Brain microvascular endothelial cell (primary cell): ENCODE measurements at regions not wholly inside any gene's neighbourhood (a gene's known extent, or its start where the extent isn't known, plus 50 kb on each side); places are given as distances from the start of the nearest gene placed in this dataset.
A peak's percentile ranks its signal among the peaks of the same experiment; 100 is the strongest.
"Not testable (repeated sequence)": the region's sequence is repeated elsewhere in the genome, so short reads cannot be mapped to it uniquely, and the experiment has no call there.

Source experiments
- DNase-seq: peaks from one replicate; pipeline ENCODE4 v3.0.0-alpha.2; 2020
- H3K27ac ChIP-seq: fragments of 250-450 bp; sonication (Bioruptor Pico); 2 replicates; pipeline ENCODE4 v1.5.1; 2020; ENCODE audit warnings: mild to moderate bottlenecking, moderate library complexity
- H3K27me3 ChIP-seq: fragments of 250-450 bp; sonication (Bioruptor Pico); replicated peaks from 2 replicates; pipeline ENCODE4 v1.5.1; 2020; ENCODE audit warnings: mild to moderate bottlenecking
- H3K36me3 ChIP-seq: fragments of 250-450 bp; sonication (Bioruptor Pico); replicated peaks from 2 replicates; pipeline ENCODE4 v1.5.1; 2020; ENCODE audit warnings: mild to moderate bottlenecking
- H3K4me3 ChIP-seq: 2 replicates; pipeline ENCODE4 v1.5.1; 2011; ENCODE audit warnings: low read depth, mild to moderate bottlenecking, control low read depth, low read length, moderate library complexity
- CTCF ChIP-seq: IDR thresholded peaks from 2 replicates; pipeline ENCODE4 v1.5.1; 2011; ENCODE audit warnings: low read depth, mild to moderate bottlenecking, moderate library complexity, low read length, control low read depth, inconsistent platforms; ENCODE audit errors: missing control alignments
- in situ Hi-C: cut with HindIII; loops from 2 replicates; pipeline ENCODE4 v1.10.0; 2017; ENCODE audit warnings: low sequenced_read_pairs, low pct_ligation_motif_present

GRCh38 chr7:79652619-79653018, 199.2 kb upstream of the MAGI2 start:
- DNase-seq: peak; percentile 11
- in situ Hi-C loops: no loop called here
- Histone ChIP-seq H3K36me3 (no peaks in the 10 kb centered on the region), H3K27ac (peak overlapping the region; percentile 38), H3K4me3 (no peak overlapping the region), H3K27me3 (no peaks in the 10 kb centered on the region)
- TF ChIP-seq CTCF: no peak

- Histone ChIP-seq H3K36me3 (no peaks in the 10 kb centered on the region), H3K27me3 (no peaks in the 10 kb centered on the region), H3K27ac (no peak overlapping the region), H3K4me3 (no peak overlapping the region)
- no peak for DNase-seq
- no peak for TF ChIP-seq CTCF
- in situ Hi-C loops: no loop called here
These were observed 194.2 kb upstream of the MAGI2 start for GRCh38 chr7:79647711-79648110.

GRCh38 chr7:79646278-79646677, 192.8 kb upstream of the MAGI2 start:
- in situ Hi-C loops: no loop called here
- Histone ChIP-seq H3K36me3 (no peaks in the 10 kb centered on the region), H3K4me3 (no peak overlapping the region), H3K27ac (no peak overlapping the region), H3K27me3 (no peaks in the 10 kb centered on the region)
- no peak for TF ChIP-seq CTCF
- DNase-seq: no peak

GRCh38 chr7:79636849-79637248, 183.4 kb upstream of the MAGI2 start:
- no peak for TF ChIP-seq CTCF
- Histone ChIP-seq H3K36me3 (no peaks in the 10 kb centered on the region), H3K4me3 (no peak overlapping the region), H3K27ac (no peak overlapping the region), H3K27me3 (no peaks in the 10 kb centered on the region)
- no peak for DNase-seq
- in situ Hi-C loops: no loop called here

- H3K27ac ChIP-seq, H3K27me3 ChIP-seq, H3K4me3 ChIP-seq, H3K36me3 ChIP-seq, DNase-seq, in situ Hi-C loops: not testable (repeated sequence)
These were observed 172.5 kb upstream of the MAGI2 start for GRCh38 chr7:79625921-79626320.

GRCh38 chr7:79624336-79624735, 170.9 kb upstream of the MAGI2 start:
- DNase-seq: no peak
- in situ Hi-C loops: no loop called here
- TF ChIP-seq CTCF: no peak
- no peaks in the 10 kb centered on the region for H3K36me3 ChIP-seq
- H3K27ac ChIP-seq: no peak overlapping the region
- H3K27me3 ChIP-seq: no peaks in the 10 kb centered on the region
- no peak overlapping the region for H3K4me3 ChIP-seq
